ENCODE measurements at regions not wholly inside any gene's neighbourhood (a gene's known extent, or its start where the extent isn't known, plus 50 kb on each side); places are given as distances from the start of the nearest gene placed in this dataset.

GRCh38 chr2:128396500-128396891, 77.8 kb upstream of the HS6ST1 start:
- Histone ChIP-seq H3K9me3 (ENCODE audit: low read depth) (peaks cover 4% of the 10 kb centered on the region), H3K9ac (no peak overlapping the region), H3K79me2 (ENCODE audit: low read depth) (no peaks in the 10 kb centered on the region), H3K4me2 (peak overlapping the region; percentile 14), H3F3A (ENCODE audit: low read depth) (no peaks in the 10 kb centered on the region), H4K20me1 (ENCODE audit: low read depth) (no peaks in the 10 kb centered on the region), H3K27me3 (no peaks in the 10 kb centered on the region), H3K36me3 (no peaks in the 10 kb centered on the region), H3K4me3 (no peak overlapping the region), H3K4me1 (peaks cover 15% of the 10 kb centered on the region), H2AFZ (replicated peaks) (peak overlapping the region; percentile 56), H3K27ac (no peak overlapping the region)
- Mint-ChIP-seq H3K9me3 (peaks cover 22% of the 10 kb centered on the region), H3K36me3 (peaks cover 7% of the 10 kb centered on the region), H3K4me1 (peaks cover 35% of the 10 kb centered on the region), H3K27me3 (ENCODE audit: insufficient read depth, low read depth) (peaks cover 7% of the 10 kb centered on the region), H3K4me3 (peak overlapping the region; percentile 40), H3K27ac (peak overlapping the region; percentile 94)
- TF ChIP-seq EZH2 (IDR thresholded peaks at IDR 0.05) (no peak), EZH2phosphoT487 (IDR thresholded peaks at IDR 0.05) (no peak)
- DNase-seq (ENCODE audit: low spot score) = peak; percentile 79

- Mint-ChIP-seq H3K27ac (peak overlapping the region; percentile 94), H3K4me3 (no peak overlapping the region), H3K27me3 (ENCODE audit: insufficient read depth, low read depth) (peaks cover 7% of the 10 kb centered on the region), H3K36me3 (peaks cover 7% of the 10 kb centered on the region), H3K9me3 (peaks cover 22% of the 10 kb centered on the region), H3K4me1 (peaks cover 32% of the 10 kb centered on the region)
- H3F3A ChIP-seq (ENCODE audit: low read depth) = no peaks in the 10 kb centered on the region
- no peak overlapping the region for H2AFZ ChIP-seq (replicated peaks)
- no peak overlapping the region for H3K4me2 ChIP-seq
- H3K27me3 ChIP-seq = no peaks in the 10 kb centered on the region
- no peak overlapping the region for H3K9ac ChIP-seq
- H3K27ac ChIP-seq = no peak overlapping the region
- H3K79me2 ChIP-seq (ENCODE audit: low read depth) = no peaks in the 10 kb centered on the region
- no peaks in the 10 kb centered on the region for H3K36me3 ChIP-seq
- H3K9me3 ChIP-seq (ENCODE audit: low read depth) = peaks cover 4% of the 10 kb centered on the region
- no peaks in the 10 kb centered on the region for H4K20me1 ChIP-seq (ENCODE audit: low read depth)
- no peak for TF ChIP-seq EZH2phosphoT487 (IDR thresholded peaks at IDR 0.05)
- no peak for TF ChIP-seq CTCF (IDR thresholded peaks at IDR 0.05)
- no peak for TF ChIP-seq EZH2 (IDR thresholded peaks at IDR 0.05)
- DNase-seq (ENCODE audit: low spot score) = no peak
- peaks cover 15% of the 10 kb centered on the region for H3K4me1 ChIP-seq
- no peak overlapping the region for H3K4me3 ChIP-seq
Measured at GRCh38 chr2:128396946-128397345, 78.3 kb upstream of the HS6ST1 start.

GRCh38 chr2:128399256-128399655, 80.6 kb upstream of the HS6ST1 start:
- H3K9ac ChIP-seq = no peak overlapping the region
- H3K27ac Mint-ChIP-seq = peak overlapping the region; percentile 13
- peaks cover 35% of the 10 kb centered on the region for H3K4me1 Mint-ChIP-seq
- peaks cover 4% of the 10 kb centered on the region for H3K9me3 ChIP-seq (ENCODE audit: low read depth)
- no peak for TF ChIP-seq CTCF (IDR thresholded peaks at IDR 0.05)
- no peak for TF ChIP-seq EZH2 (IDR thresholded peaks at IDR 0.05)
- TF ChIP-seq EZH2phosphoT487 (IDR thresholded peaks at IDR 0.05) = no peak
- H3K27me3 ChIP-seq = no peaks in the 10 kb centered on the region
- H3K27me3 Mint-ChIP-seq (ENCODE audit: insufficient read depth, low read depth) = peaks cover 18% of the 10 kb centered on the region
- H3F3A ChIP-seq (ENCODE audit: low read depth) = no peaks in the 10 kb centered on the region
- H3K4me2 ChIP-seq = no peak overlapping the region
- no peak overlapping the region for H2AFZ ChIP-seq (replicated peaks)
- no peak for DNase-seq (ENCODE audit: low spot score)
- no peak overlapping the region for H3K4me3 ChIP-seq
- H3K36me3 Mint-ChIP-seq = peaks cover 7% of the 10 kb centered on the region
- H3K9me3 Mint-ChIP-seq = peaks cover 22% of the 10 kb centered on the region
- peaks cover 15% of the 10 kb centered on the region for H3K4me1 ChIP-seq
- no peak overlapping the region for H3K27ac ChIP-seq
- H4K20me1 ChIP-seq (ENCODE audit: low read depth) = no peaks in the 10 kb centered on the region
- H3K4me3 Mint-ChIP-seq = no peak overlapping the region
- H3K36me3 ChIP-seq = no peaks in the 10 kb centered on the region
- no peaks in the 10 kb centered on the region for H3K79me2 ChIP-seq (ENCODE audit: low read depth)

- H3K27ac Mint-ChIP-seq = peak overlapping the region; percentile 13
- H3K4me3 ChIP-seq = no peak overlapping the region
- peaks cover 29% of the 10 kb centered on the region for H3K4me1 Mint-ChIP-seq
- TF ChIP-seq EZH2phosphoT487 (IDR thresholded peaks at IDR 0.05) = no peak
- no peak for TF ChIP-seq CTCF (IDR thresholded peaks at IDR 0.05)
- TF ChIP-seq EZH2 (IDR thresholded peaks at IDR 0.05) = no peak
- H3K4me3 Mint-ChIP-seq = no peak overlapping the region
- H3K27me3 ChIP-seq = no peaks in the 10 kb centered on the region
- no peak overlapping the region for H2AFZ ChIP-seq (replicated peaks)
- H3K9me3 Mint-ChIP-seq = peaks cover 22% of the 10 kb centered on the region
- H3K9me3 ChIP-seq (ENCODE audit: low read depth) = peaks cover 4% of the 10 kb centered on the region
- no peak overlapping the region for H3K9ac ChIP-seq
- H3K36me3 Mint-ChIP-seq = peaks cover 7% of the 10 kb centered on the region
- H3K79me2 ChIP-seq (ENCODE audit: low read depth) = no peaks in the 10 kb centered on the region
- peaks cover 15% of the 10 kb centered on the region for H3K4me1 ChIP-seq
- H4K20me1 ChIP-seq (ENCODE audit: low read depth) = no peaks in the 10 kb centered on the region
- no peak overlapping the region for H3K4me2 ChIP-seq
- peaks cover 18% of the 10 kb centered on the region for H3K27me3 Mint-ChIP-seq (ENCODE audit: insufficient read depth, low read depth)
- H3K36me3 ChIP-seq = no peaks in the 10 kb centered on the region
- no peaks in the 10 kb centered on the region for H3F3A ChIP-seq (ENCODE audit: low read depth)
- H3K27ac ChIP-seq = no peak overlapping the region
- no peak for DNase-seq (ENCODE audit: low spot score)
Measured at GRCh38 chr2:128399690-128400291, 81.1 kb upstream of the HS6ST1 start.

Measured in neural progenitor cell (in vitro differentiated cells).